Osteocyte (in vitro differentiated cells): ENCODE measurements at regions not wholly inside any gene's neighbourhood (a gene's known extent, or its start where the extent isn't known, plus 50 kb on each side); places are given as distances from the start of the nearest gene placed in this dataset.

Experiments used
- DNase-seq: peaks from one replicate; pipeline ENCODE4 v3.0.0; 2021; ENCODE audit warnings: mixed read lengths; ENCODE audit not compliant: unreplicated experiment; ENCODE audit errors: extremely low spot score
- H3K27ac Mint-ChIP-seq: one replicate; pipeline ENCODE4 v1.8.0; 2021; ENCODE audit warnings: mild to moderate bottlenecking, mixed read lengths; ENCODE audit not compliant: unreplicated experiment
- H3K27me3 Mint-ChIP-seq: one replicate; pipeline ENCODE4 v1.8.0; 2021; ENCODE audit warnings: mixed read lengths; ENCODE audit not compliant: unreplicated experiment
- H3K36me3 Mint-ChIP-seq: one replicate; pipeline ENCODE4 v1.8.0; 2021; ENCODE audit warnings: mixed read lengths; ENCODE audit not compliant: unreplicated experiment
- H3K4me1 Mint-ChIP-seq: one replicate; pipeline ENCODE4 v1.8.0; 2021; ENCODE audit warnings: mixed read lengths; ENCODE audit not compliant: unreplicated experiment
- H3K4me3 Mint-ChIP-seq: one replicate; pipeline ENCODE4 v1.8.0; 2021; ENCODE audit warnings: mild to moderate bottlenecking, moderate library complexity, mixed read lengths; ENCODE audit not compliant: unreplicated experiment
- H3K9me3 Mint-ChIP-seq: one replicate; pipeline ENCODE4 v1.8.0; 2021; ENCODE audit warnings: mixed read lengths; ENCODE audit not compliant: unreplicated experiment
- TF ChIP-seq, protein P1 (sequence below): fragments of 200-600 bp; sonication (generic); IDR thresholded peaks from 2 replicates; pipeline ENCODE4 v1.5.0; 2021; ENCODE audit warnings: antibody characterized with exemption, mild to moderate bottlenecking, moderate library complexity

GRCh38 chr5:125236007-125236406 lies 489.6 kb upstream of the ZNF608 start:
- Mint-ChIP-seq H3K9me3 (no peaks in the 10 kb centered on the region), H3K36me3 (no peaks in the 10 kb centered on the region), H3K27ac (no peak overlapping the region), H3K4me3 (no peak overlapping the region), H3K27me3 (no peaks in the 10 kb centered on the region), H3K4me1 (peaks cover 2% of the 10 kb centered on the region)
- TF ChIP-seq, protein P1, sequence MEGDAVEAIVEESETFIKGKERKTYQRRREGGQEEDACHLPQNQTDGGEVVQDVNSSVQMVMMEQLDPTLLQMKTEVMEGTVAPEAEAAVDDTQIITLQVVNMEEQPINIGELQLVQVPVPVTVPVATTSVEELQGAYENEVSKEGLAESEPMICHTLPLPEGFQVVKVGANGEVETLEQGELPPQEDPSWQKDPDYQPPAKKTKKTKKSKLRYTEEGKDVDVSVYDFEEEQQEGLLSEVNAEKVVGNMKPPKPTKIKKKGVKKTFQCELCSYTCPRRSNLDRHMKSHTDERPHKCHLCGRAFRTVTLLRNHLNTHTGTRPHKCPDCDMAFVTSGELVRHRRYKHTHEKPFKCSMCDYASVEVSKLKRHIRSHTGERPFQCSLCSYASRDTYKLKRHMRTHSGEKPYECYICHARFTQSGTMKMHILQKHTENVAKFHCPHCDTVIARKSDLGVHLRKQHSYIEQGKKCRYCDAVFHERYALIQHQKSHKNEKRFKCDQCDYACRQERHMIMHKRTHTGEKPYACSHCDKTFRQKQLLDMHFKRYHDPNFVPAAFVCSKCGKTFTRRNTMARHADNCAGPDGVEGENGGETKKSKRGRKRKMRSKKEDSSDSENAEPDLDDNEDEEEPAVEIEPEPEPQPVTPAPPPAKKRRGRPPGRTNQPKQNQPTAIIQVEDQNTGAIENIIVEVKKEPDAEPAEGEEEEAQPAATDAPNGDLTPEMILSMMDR = no peak
- no peak for DNase-seq

DNA sequence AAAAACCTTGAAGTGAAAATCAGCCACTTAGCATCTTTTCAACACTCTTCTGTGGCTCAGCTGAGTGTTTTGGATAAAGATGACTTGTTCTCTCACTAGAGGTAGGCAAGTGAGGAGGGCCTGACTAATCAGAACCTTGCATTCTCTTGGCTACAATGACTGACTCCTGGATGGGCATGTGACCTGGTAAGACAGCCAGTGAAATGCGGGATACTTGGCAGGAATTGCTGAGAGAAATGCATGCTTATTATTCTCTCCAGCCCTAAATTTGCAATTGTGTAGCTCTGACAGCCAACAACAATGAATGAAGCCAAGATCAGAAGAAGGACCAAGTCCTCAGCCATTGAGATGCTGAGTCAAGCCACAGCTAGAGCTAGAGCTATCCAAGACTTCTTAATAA lies 490.5 kb upstream of the ZNF608 start:
- Mint-ChIP-seq H3K27ac (no peak overlapping the region), H3K36me3 (no peaks in the 10 kb centered on the region), H3K4me3 (no peak overlapping the region), H3K27me3 (no peaks in the 10 kb centered on the region), H3K4me1 (peaks cover 2% of the 10 kb centered on the region), H3K9me3 (peaks cover 6% of the 10 kb centered on the region)
- DNase-seq = no peak
- TF ChIP-seq, protein P1 = no peak

DNA sequence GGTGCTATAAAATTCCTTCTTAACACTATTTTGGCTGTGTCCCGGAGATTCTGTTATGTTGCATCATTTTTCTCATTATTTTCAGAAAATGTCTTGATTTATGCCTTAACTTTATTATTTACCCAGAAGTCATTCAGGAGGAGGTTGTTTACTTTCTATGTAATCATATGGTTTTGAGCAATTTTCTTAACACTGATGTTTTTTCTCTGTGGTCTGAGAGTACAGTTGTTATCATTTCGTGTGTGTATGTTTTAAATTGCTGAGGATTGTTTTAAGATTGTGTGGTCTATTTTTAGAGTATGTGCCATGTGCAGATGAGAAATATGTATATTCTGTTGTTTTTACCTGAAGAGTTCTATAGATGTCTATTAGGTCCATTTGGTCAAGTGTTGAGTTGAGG lies 498.1 kb upstream of the ZNF608 start:
- H3K36me3 Mint-ChIP-seq = peaks cover 2% of the 10 kb centered on the region
- H3K4me1 Mint-ChIP-seq = peaks cover 4% of the 10 kb centered on the region
- H3K4me3 Mint-ChIP-seq = no peak overlapping the region
- no peak for DNase-seq
- no peak overlapping the region for H3K27ac Mint-ChIP-seq
- H3K9me3 Mint-ChIP-seq = peaks cover 22% of the 10 kb centered on the region
- H3K27me3 Mint-ChIP-seq = no peaks in the 10 kb centered on the region
- TF ChIP-seq, protein P1 = no peak

DNA sequence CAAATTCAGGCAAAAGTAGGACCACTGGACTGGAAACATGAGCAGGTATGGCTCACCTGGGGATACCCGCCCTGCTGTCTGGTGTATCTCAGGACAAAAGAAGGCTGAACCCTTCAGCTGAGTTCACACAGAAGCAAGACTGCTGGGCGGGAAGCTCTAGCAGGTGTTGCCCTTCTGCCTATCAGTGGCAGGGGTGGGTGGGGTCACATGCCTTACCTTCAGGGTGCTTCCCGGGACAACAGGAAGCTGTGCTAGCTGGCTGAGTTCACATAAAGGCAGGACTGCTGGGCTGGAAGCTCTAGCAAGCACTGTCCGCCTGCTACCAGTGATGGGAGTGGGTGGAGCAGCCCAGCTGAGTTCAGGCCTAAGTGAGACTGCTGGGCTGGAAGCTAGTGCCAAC lies 498.8 kb upstream of the ZNF608 start:
- Mint-ChIP-seq H3K27ac (no peak overlapping the region), H3K27me3 (no peaks in the 10 kb centered on the region), H3K4me3 (no peak overlapping the region), H3K36me3 (peaks cover 2% of the 10 kb centered on the region), H3K9me3 (peaks cover 22% of the 10 kb centered on the region), H3K4me1 (peaks cover 4% of the 10 kb centered on the region)
- no peak for DNase-seq
- TF ChIP-seq, protein P1 = no peak

GRCh38 chr5:125249400-125249799 lies 503.0 kb upstream of the ZNF608 start:
- no peak overlapping the region for H3K27ac Mint-ChIP-seq
- peaks cover 5% of the 10 kb centered on the region for H3K36me3 Mint-ChIP-seq
- peaks cover 3% of the 10 kb centered on the region for H3K4me1 Mint-ChIP-seq
- TF ChIP-seq, protein P1 = no peak
- H3K4me3 Mint-ChIP-seq = no peak overlapping the region
- no peak for DNase-seq
- H3K9me3 Mint-ChIP-seq = peaks cover 16% of the 10 kb centered on the region
- H3K27me3 Mint-ChIP-seq = no peaks in the 10 kb centered on the region
